HepG2 (cell line): ENCODE measurements at regions not wholly inside any gene's neighbourhood (a gene's known extent, or its start where the extent isn't known, plus 50 kb on each side); places are given as distances from the start of the nearest gene placed in this dataset.

ENCODE experiments used
- ATAC-seq: fragments of 200-7000 bp; cut with Tn5 transposase; 3 replicates; pipeline ENCODE4 v1.9.1; 2020; ENCODE audit warnings: mild to moderate bottlenecking, moderate library complexity
- BruUV-seq: library from RNA; stranded (reverse); fragments of 400-500 nt; replicated peaks from 2 replicates; lab custom pipeline; 2021; lab: Mats Ljungman, UMichigan
- CTCF ChIA-PET: fragments of 300-600 bp; formaldehyde crosslinking; extraction: SDS; loops from one replicate; lab custom pipeline; 2021; ENCODE audit warnings: low total read pairs, inconsistent platforms, low intra/inter-chr PET ratio; lab: Yijun Ruan, JAX
- POLR2A ChIA-PET: fragments of 350-600 bp; sonication (Branson Sonifier 250); formaldehyde crosslinking; loops from one replicate; lab custom pipeline; 2020; ENCODE audit warnings: antibody characterized with exemption, inconsistent platforms; lab: Yijun Ruan, JAX
- DNase-seq: peaks from one replicate; pipeline ENCODE4 v3.0.0-alpha.2; 2015; ENCODE audit warnings: low spot score
- FAIRE-seq: peaks from 3 replicates; lab custom pipeline; 2011; peaks lifted over from hg19 to GRCh38; lab: Jason Lieb, UNC
- H2AFZ ChIP-seq: one replicate; pipeline ENCODE4 v1.6.1; 2011; ENCODE audit warnings: low read length, inconsistent platforms
- H3K27ac ChIP-seq: fragments of 300-600 bp; 3 replicates; pipeline ENCODE4 v1.8.0; 2011; ENCODE audit warnings: mixed run types, mild to moderate bottlenecking, mixed read lengths, low read length, inconsistent platforms; ENCODE audit not compliant: insufficient read depth; ENCODE audit errors: extremely low read length
- H3K27me3 ChIP-seq, 2 experiments: fragments of 200-600 bp in 1 of 2; 2 replicates in 1 of 2; 3 replicates in 1 of 2; pipeline versions ENCODE4 v1.6.0 to v1.8.0; 2011; ENCODE audit warnings: low read length in 2 of 2, mild to moderate bottlenecking in 2 of 2, moderate library complexity in 2 of 2, inconsistent platforms in 1 of 2; ENCODE audit not compliant: insufficient read depth in 2 of 2, control insufficient read depth in 1 of 2
- H3K36me3 ChIP-seq, 2 experiments: fragments of 200-600 bp in 1 of 2; replicated peaks in 1 of 2; 2 replicates in 1 of 2; 3 replicates in 1 of 2; pipeline versions ENCODE4 v1.5.1 to v1.8.0; 2011; ENCODE audit warnings: low read length in 2 of 2, inconsistent platforms in 1 of 2; ENCODE audit not compliant: insufficient read depth in 2 of 2, control insufficient read depth in 1 of 2
- H3K4me1 ChIP-seq: 2 replicates; pipeline ENCODE4 v1.5.1; 2012; ENCODE audit warnings: low read length, inconsistent platforms; ENCODE audit not compliant: insufficient read depth
- H3K4me2 ChIP-seq: 2 replicates; pipeline ENCODE4 v1.6.0; 2011; ENCODE audit warnings: low read depth, low read length, inconsistent platforms
- H3K4me3 ChIP-seq, 3 experiments: fragments of 200-600 bp in 1 of 3; sonication (generic), shearing (Covaris generic) in 1 of 3; replicated peaks in 1 of 3; 2 replicates each; pipeline ENCODE4 v1.5.1; 2011 to 2016; ENCODE audit warnings: low read length in 3 of 3, inconsistent platforms in 2 of 3, low read depth in 2 of 3, mild to moderate bottlenecking in 2 of 3, control low read depth in 1 of 3, mixed read lengths in 1 of 3; ENCODE audit not compliant: insufficient read depth in 1 of 3
- H3K79me2 ChIP-seq: one replicate; pipeline ENCODE4 v1.6.1; 2011; ENCODE audit warnings: low read length, inconsistent platforms; ENCODE audit not compliant: insufficient read depth
- H3K9ac ChIP-seq: 2 replicates; pipeline ENCODE4 v1.6.0; 2011; ENCODE audit warnings: mild to moderate bottlenecking, low read depth, low read length, inconsistent platforms; ENCODE audit not compliant: insufficient read depth
- H3K9me3 ChIP-seq: 2 replicates; pipeline ENCODE4 v1.5.1; 2012; ENCODE audit warnings: mild to moderate bottlenecking, low read length
- H4K20me1 ChIP-seq: 2 replicates; pipeline ENCODE4 v1.6.0; 2011; ENCODE audit warnings: inconsistent platforms, mild to moderate bottlenecking, low read length, moderate library complexity; ENCODE audit not compliant: insufficient read depth
- ARID4A ChIP-seq: sonication (generic); formaldehyde crosslinking; IDR thresholded peaks from 2 replicates; pipeline ENCODE4 v1.5.0; 2020; ENCODE audit warnings: mild to moderate bottlenecking, missing genetic modification reagents, borderline replicate concordance
- ATF1 ChIP-seq: IDR thresholded peaks from 2 replicates; pipeline ENCODE4 v1.6.1; 2016; ENCODE audit warnings: mild to moderate bottlenecking, control low read depth
- HOXD1 ChIP-seq: sonication (generic); formaldehyde crosslinking; IDR thresholded peaks from 2 replicates; pipeline ENCODE4 v1.5.0; 2020; ENCODE audit warnings: missing genetic modification reagents
- KLF11 ChIP-seq: IDR thresholded peaks from 2 replicates; pipeline ENCODE4 v1.6.1; 2016; ENCODE audit warnings: missing compliant biosample characterization
- ZNF138 ChIP-seq: sonication (generic); formaldehyde crosslinking; IDR thresholded peaks from 2 replicates; pipeline ENCODE4 v1.5.0; 2020; ENCODE audit warnings: mild to moderate bottlenecking, low read depth, missing genetic modification reagents
- ZNF609 ChIP-seq: sonication (generic); formaldehyde crosslinking; IDR thresholded peaks from 2 replicates; pipeline ENCODE4 v1.4.0; 2020; ENCODE audit warnings: mild to moderate bottlenecking, missing genetic modification reagents, borderline replicate concordance
- ZNF691 ChIP-seq: sonication (generic); formaldehyde crosslinking; IDR thresholded peaks from 2 replicates; pipeline ENCODE4 v1.4.0; 2020; ENCODE audit warnings: missing genetic modification reagents, low read depth, mild to moderate bottlenecking, borderline replicate concordance
- ZNF879 ChIP-seq: sonication (generic); formaldehyde crosslinking; IDR thresholded peaks from 2 replicates; pipeline ENCODE4 v1.8.1; 2023; ENCODE audit warnings: missing genetic modification reagents
- WGBS: methylation state at CpG from one replicate; pipeline ENCODE4 v1.1.6; 2017; ENCODE audit warnings: low lambda C conversion rate; 5-methylcytosine and 5-hydroxymethylcytosine counted together
- in situ Hi-C: cut with HindIII; loops from 2 replicates; pipeline ENCODE4 v1.10.0; 2017; ENCODE audit warnings: low pct_unique_long_range_greater_than_20kb; ENCODE audit not compliant: extremely low pct_ligation_motif_present
- intact Hi-C: fragments of 100-400 bp; cut with micrococcal nuclease; formaldehyde crosslinking; loops from one replicate; pipeline ENCODE4 v1.10.0; 2022; ENCODE audit not compliant: unreplicated experiment
- TF ChIP-seq, protein P1 (sequence below): sonication (generic); formaldehyde crosslinking; IDR thresholded peaks from 2 replicates; pipeline ENCODE4 v1.8.0; 2022; ENCODE audit warnings: mild to moderate bottlenecking, missing genetic modification reagents, moderate library complexity
- TF ChIP-seq, protein P2 (sequence below): sonication (generic); formaldehyde crosslinking; IDR thresholded peaks from 2 replicates; pipeline ENCODE4 v1.4.0; 2020; ENCODE audit warnings: missing genetic modification reagents, borderline replicate concordance

DNA sequence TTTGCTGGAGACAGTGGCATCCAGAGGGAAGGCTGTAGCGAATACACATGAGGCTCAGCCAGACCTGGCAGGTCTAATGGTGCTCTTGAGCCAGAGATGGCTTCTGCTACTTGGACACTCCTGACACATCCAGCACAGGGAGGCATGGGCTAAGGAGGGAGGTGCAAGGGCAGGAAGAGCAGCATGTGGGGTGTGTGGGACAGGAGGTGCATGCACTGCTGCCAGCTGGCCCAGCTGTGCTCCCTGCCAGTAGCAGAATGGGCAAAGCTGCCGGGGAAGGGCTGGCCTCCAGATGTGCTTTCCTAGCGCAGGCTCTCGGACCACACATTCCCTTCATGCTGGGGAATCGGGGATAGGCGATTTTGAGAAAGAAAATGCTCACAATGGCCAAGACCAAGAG, 309.2 kb downstream of the CDC5L start:
- Histone ChIP-seq H3K4me2 (no peak overlapping the region), H4K20me1 (no peaks in the 10 kb centered on the region), H3K4me3 (no peak overlapping the region), H3K9ac (no peak overlapping the region), H2AFZ (no peak overlapping the region), H3K4me1 (peaks cover 14% of the 10 kb centered on the region), H3K79me2 (no peaks in the 10 kb centered on the region), H3K9me3 (no peaks in the 10 kb centered on the region), H3K27me3 (no peaks in the 10 kb centered on the region), H3K36me3 (no peaks in the 10 kb centered on the region), H3K27ac (no peak overlapping the region)
- no peak for DNase-seq
- no TSS peak for BruUV-seq
- no peak for FAIRE-seq
- ChIA-PET CTCF (no interaction called here), POLR2A (no interaction called here)
- 30% methylated on average over 6 of the region's 6 CpGs for WGBS
- intact Hi-C loops = no loop called here
- in situ Hi-C loops = no loop called here
- ATAC-seq = no peak
- no peak for TF ChIP-seq ZNF609 (CRISPR knock-in tag)
- TF ChIP-seq ARID4A (CRISPR knock-in tag) = no peak
- TF ChIP-seq ZNF691 (CRISPR knock-in tag) = no peak
- no peak for TF ChIP-seq ATF1 (CRISPR knock-in tag)
- TF ChIP-seq, protein P1, sequence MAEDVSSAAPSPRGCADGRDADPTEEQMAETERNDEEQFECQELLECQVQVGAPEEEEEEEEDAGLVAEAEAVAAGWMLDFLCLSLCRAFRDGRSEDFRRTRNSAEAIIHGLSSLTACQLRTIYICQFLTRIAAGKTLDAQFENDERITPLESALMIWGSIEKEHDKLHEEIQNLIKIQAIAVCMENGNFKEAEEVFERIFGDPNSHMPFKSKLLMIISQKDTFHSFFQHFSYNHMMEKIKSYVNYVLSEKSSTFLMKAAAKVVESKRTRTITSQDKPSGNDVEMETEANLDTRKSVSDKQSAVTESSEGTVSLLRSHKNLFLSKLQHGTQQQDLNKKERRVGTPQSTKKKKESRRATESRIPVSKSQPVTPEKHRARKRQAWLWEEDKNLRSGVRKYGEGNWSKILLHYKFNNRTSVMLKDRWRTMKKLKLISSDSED = no peak
- TF ChIP-seq KLF11 (CRISPR knock-in tag) = no peak
- TF ChIP-seq, protein P2, sequence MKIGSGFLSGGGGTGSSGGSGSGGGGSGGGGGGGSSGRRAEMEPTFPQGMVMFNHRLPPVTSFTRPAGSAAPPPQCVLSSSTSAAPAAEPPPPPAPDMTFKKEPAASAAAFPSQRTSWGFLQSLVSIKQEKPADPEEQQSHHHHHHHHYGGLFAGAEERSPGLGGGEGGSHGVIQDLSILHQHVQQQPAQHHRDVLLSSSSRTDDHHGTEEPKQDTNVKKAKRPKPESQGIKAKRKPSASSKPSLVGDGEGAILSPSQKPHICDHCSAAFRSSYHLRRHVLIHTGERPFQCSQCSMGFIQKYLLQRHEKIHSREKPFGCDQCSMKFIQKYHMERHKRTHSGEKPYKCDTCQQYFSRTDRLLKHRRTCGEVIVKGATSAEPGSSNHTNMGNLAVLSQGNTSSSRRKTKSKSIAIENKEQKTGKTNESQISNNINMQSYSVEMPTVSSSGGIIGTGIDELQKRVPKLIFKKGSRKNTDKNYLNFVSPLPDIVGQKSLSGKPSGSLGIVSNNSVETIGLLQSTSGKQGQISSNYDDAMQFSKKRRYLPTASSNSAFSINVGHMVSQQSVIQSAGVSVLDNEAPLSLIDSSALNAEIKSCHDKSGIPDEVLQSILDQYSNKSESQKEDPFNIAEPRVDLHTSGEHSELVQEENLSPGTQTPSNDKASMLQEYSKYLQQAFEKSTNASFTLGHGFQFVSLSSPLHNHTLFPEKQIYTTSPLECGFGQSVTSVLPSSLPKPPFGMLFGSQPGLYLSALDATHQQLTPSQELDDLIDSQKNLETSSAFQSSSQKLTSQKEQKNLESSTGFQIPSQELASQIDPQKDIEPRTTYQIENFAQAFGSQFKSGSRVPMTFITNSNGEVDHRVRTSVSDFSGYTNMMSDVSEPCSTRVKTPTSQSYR (CRISPR knock-in tag) = no peak
- TF ChIP-seq ZNF138 = no peak
- TF ChIP-seq HOXD1 (CRISPR knock-in tag) = no peak
- no peak for TF ChIP-seq ZNF879 (CRISPR knock-in tag)
